GM06990 (cell line): ENCODE measurements at regions not wholly inside any gene's neighbourhood (a gene's known extent, or its start where the extent isn't known, plus 50 kb on each side); places are given as distances from the start of the nearest gene placed in this dataset.
"Not testable (repeated sequence)": the region's sequence is repeated elsewhere in the genome, so short reads cannot be mapped to it uniquely, and the experiment has no call there.

Experiments
- DNase-seq: peaks from one replicate; pipeline ENCODE4 v3.0.0-alpha.2; 2011; ENCODE audit not compliant: insufficient read length; ENCODE audit errors: extremely low read depth
- H3K27me3 ChIP-seq: replicated peaks from 2 replicates; pipeline ENCODE4 v1.6.0; 2011; ENCODE audit warnings: low read length; ENCODE audit not compliant: control insufficient read depth, insufficient read depth
- H3K36me3 ChIP-seq: 2 replicates; pipeline ENCODE4 v1.5.1; 2011; ENCODE audit warnings: low read length; ENCODE audit not compliant: control insufficient read depth, insufficient read depth
- H3K4me3 ChIP-seq: replicated peaks from 2 replicates; pipeline ENCODE4 v1.5.1; 2011; ENCODE audit warnings: low read depth, mild to moderate bottlenecking, control low read depth, low read length
- CTCF ChIP-seq: IDR thresholded peaks from 2 replicates; pipeline ENCODE4 v1.5.1; 2011; ENCODE audit warnings: low read length, control low read depth, mild to moderate bottlenecking, inconsistent platforms; ENCODE audit not compliant: insufficient read depth, poor library complexity, severe bottlenecking

- no peak overlapping the region for H3K4me3 ChIP-seq
- no peak for DNase-seq
- H3K36me3 ChIP-seq = no peaks in the 10 kb centered on the region
- no peaks in the 10 kb centered on the region for H3K27me3 ChIP-seq
- no peak for TF ChIP-seq CTCF
These were observed 73.6 kb upstream of the SLC25A33 start for GRCh38 chr1:9465640-9466039.

- TF ChIP-seq CTCF = no peak
- Histone ChIP-seq H3K4me3 (no peak overlapping the region), H3K27me3 (no peaks in the 10 kb centered on the region), H3K36me3 (no peaks in the 10 kb centered on the region)
- no peak for DNase-seq
These were observed 72.2 kb upstream of the SLC25A33 start for GRCh38 chr1:9466780-9467758.

- DNase-seq, H3K27me3 ChIP-seq, H3K4me3 ChIP-seq, H3K36me3 ChIP-seq: not testable (repeated sequence)
These were observed 69.4 kb upstream of the SLC25A33 start for GRCh38 chr1:9469882-9470281.

- DNase-seq = no peak
- TF ChIP-seq CTCF = no peak
- Histone ChIP-seq H3K27me3 (no peaks in the 10 kb centered on the region; the same call in 1 of the 2 replicates), H3K4me3 (no peak overlapping the region), H3K36me3 (no peaks in the 10 kb centered on the region)
These were observed 67.6 kb upstream of the SLC25A33 start for GRCh38 chr1:9471679-9472078.

GRCh38 chr1:9472386-9473031, 66.8 kb upstream of the SLC25A33 start:
- no peaks in the 10 kb centered on the region; the same call in 1 of the 2 replicates for H3K27me3 ChIP-seq
- H3K36me3 ChIP-seq = no peaks in the 10 kb centered on the region
- DNase-seq = no peak
- no peak for TF ChIP-seq CTCF
- H3K4me3 ChIP-seq = no peak overlapping the region
